GM18867 (cell line): ENCODE measurements at regions not wholly inside any gene's neighbourhood (a gene's known extent, or its start where the extent isn't known, plus 50 kb on each side); places are given as distances from the start of the nearest gene placed in this dataset.

Experiments
- ATAC-seq: cut with Tn5 transposase; IDR thresholded peaks from one replicate; pipeline ENCODE4 v1.9.1; 2021; ENCODE audit warnings: mild to moderate bottlenecking, moderate library complexity; ENCODE audit not compliant: unreplicated experiment

- ATAC-seq, result no peak
Measured at GRCh38 chr15:69956417-69956816, 141.3 kb downstream of the TLE3 start.

GRCh38 chr15:69957175-69957574 lies 140.5 kb downstream of the TLE3 start:
- ATAC-seq, result no peak

GRCh38 chr15:69958496-69959084 lies 139.1 kb downstream of the TLE3 start:
- ATAC-seq, result no peak

- ATAC-seq, result no peak
Measured at GRCh38 chr15:69962561-69962960, 135.2 kb downstream of the TLE3 start.

- ATAC-seq, result no peak
Measured at GRCh38 chr15:69963385-69963784, 134.3 kb downstream of the TLE3 start.

- ATAC-seq, result no peak
Measured at GRCh38 chr15:69971771-69972170, 125.9 kb downstream of the TLE3 start.

GRCh38 chr15:69972436-69972835 lies 125.3 kb downstream of the TLE3 start:
- ATAC-seq, result no peak

- ATAC-seq, result no peak
Measured at GRCh38 chr15:69973102-69973714, 124.5 kb downstream of the TLE3 start.

- ATAC-seq, result no peak
Measured at GRCh38 chr15:69973880-69974279, 123.8 kb downstream of the TLE3 start.

- ATAC-seq, result no peak
Measured at GRCh38 chr15:69974321-69974720, 123.4 kb downstream of the TLE3 start.

- no peak for ATAC-seq
Measured at GRCh38 chr15:69976366-69976994, 121.2 kb downstream of the TLE3 start.

GRCh38 chr15:69978603-69979002 lies 119.1 kb downstream of the TLE3 start:
- no peak for ATAC-seq

- ATAC-seq, result peak; percentile 50
Measured at GRCh38 chr15:69979262-69979661, 118.5 kb downstream of the TLE3 start.

GRCh38 chr15:69979783-69980182 lies 117.9 kb downstream of the TLE3 start:
- ATAC-seq, result peak; percentile 86

GRCh38 chr15:69980341-69981059 lies 117.2 kb downstream of the TLE3 start:
- ATAC-seq, result peak; percentile 13

GRCh38 chr15:69982037-69982436 lies 115.7 kb downstream of the TLE3 start:
- ATAC-seq, result no peak

- no peak for ATAC-seq
Measured at GRCh38 chr15:69983696-69984265, 113.9 kb downstream of the TLE3 start.

GRCh38 chr15:69987492-69988489 lies 109.9 kb downstream of the TLE3 start:
- no peak for ATAC-seq

- ATAC-seq, result no peak
Measured at GRCh38 chr15:69988541-69989225, 109.0 kb downstream of the TLE3 start.
